Gastroesophageal sphincter (tissue), 3 donors: ENCODE measurements at regions not wholly inside any gene's neighbourhood (a gene's known extent, or its start where the extent isn't known, plus 50 kb on each side); places are given as distances from the start of the nearest gene placed in this dataset.

Experiments
- CTCF ChIP-seq, 4 experiments: fragments of 200-600 bp in 2 of 4; fragments of 450-650 bp in 2 of 4; sonication (generic) in 1 of 4; IDR thresholded peaks; one replicate each; pipeline ENCODE4 v1.5.1; 2017 to 2019; ENCODE audit warnings: antibody characterized with exemption in 4 of 4, mild to moderate bottlenecking in 2 of 4, moderate library complexity in 2 of 4
- POLR2A ChIP-seq, 2 donors: fragments of 450-650 bp; IDR thresholded peaks; one replicate each; pipeline ENCODE4 v1.6.1; 2017; ENCODE audit warnings: antibody characterized with exemption in 2 of 2, mild to moderate bottlenecking in 2 of 2, moderate library complexity in 1 of 2
- POLR2AphosphoS5 ChIP-seq: sonication (generic); formaldehyde crosslinking; IDR thresholded peaks from one replicate; pipeline ENCODE4 v1.6.1; 2017; ENCODE audit warnings: antibody characterized with exemption

GRCh38 chr13:33353210-33353609, 67.7 kb upstream of the STARD13 start:
- TF ChIP-seq POLR2AphosphoS5 (peak; percentile 25), CTCF (IDR thresholded peaks at IDR 0.05) (no peak), POLR2A (IDR thresholded peaks at IDR 0.05) (no peak)
